A549 (cell line): ENCODE measurements at regions not wholly inside any gene's neighbourhood (a gene's known extent, or its start where the extent isn't known, plus 50 kb on each side); places are given as distances from the start of the nearest gene placed in this dataset.

Experiments
- ATAC-seq, 2 experiments: fragments of 200-7000 bp in 1 of 2; fragments of >200 bp in 1 of 2; cut with Nextera tagmentation in 1 of 2; cut with Tn5 transposase in 1 of 2; 3 replicates each; pipeline versions ENCODE4 v1.8.0 to v1.9.1; 2018 to 2020; ENCODE audit warnings: mild to moderate bottlenecking in 1 of 2, moderate library complexity in 1 of 2
- CTCF ChIA-PET: fragments of 300-600 bp; sonication (Branson Sonifier 250); formaldehyde crosslinking; extraction: SDS; loops from one replicate; lab custom pipeline; 2021; ENCODE audit warnings: antibody characterized with exemption, inconsistent platforms; lab: Yijun Ruan, JAX
- POLR2A ChIA-PET: fragments of 350-600 bp; formaldehyde crosslinking; extraction: SDS; loops from one replicate; lab custom pipeline; 2021; ENCODE audit warnings: antibody characterized with exemption, inconsistent platforms; lab: Yijun Ruan, JAX
- DNase-seq, 2 experiments: peaks; one replicate each; pipeline versions ENCODE4 v3.0.0 to v3.0.0-alpha.2; 2011 to 2016; ENCODE audit warnings: low read depth in 1 of 2, low spot score in 1 of 2
- FAIRE-seq: peaks from 2 replicates; lab custom pipeline; 2011; peaks lifted over from hg19 to GRCh38; lab: Jason Lieb, UNC
- H3K27ac ChIP-seq, 2 experiments: fragments of >200 bp; sonication (Bioruptor Twin); formaldehyde crosslinking; 3 replicates each; pipeline ENCODE4 v1.5.1; 2016 to 2017
- H3K4me1 ChIP-seq: fragments of >200 bp; sonication (Bioruptor Twin); formaldehyde crosslinking; 3 replicates; pipeline ENCODE4 v1.6.1; 2016
- H3K4me2 ChIP-seq: fragments of >200 bp; sonication (Bioruptor Twin); formaldehyde crosslinking; 3 replicates; pipeline ENCODE4 v1.6.1; 2016
- H3K4me3 ChIP-seq: fragments of >200 bp; sonication (Bioruptor Twin); formaldehyde crosslinking; 3 replicates; pipeline ENCODE4 v1.5.1; 2016
- H3K9me3 ChIP-seq: fragments of >200 bp; sonication (Bioruptor Twin); formaldehyde crosslinking; 3 replicates; pipeline ENCODE4 v1.6.1; 2016
- CBX2 ChIP-seq: fragments of 200-600 bp; sonication (generic); IDR thresholded peaks from 2 replicates; pipeline ENCODE4 v1.6.1; 2016; ENCODE audit warnings: low read depth, mild to moderate bottlenecking, borderline replicate concordance
- E2F6 ChIP-seq: IDR thresholded peaks from 2 replicates; pipeline ENCODE4 v1.6.1; 2012; ENCODE audit warnings: low read depth, borderline replicate concordance
- EP300 ChIP-seq, 2 experiments: fragments of >200 bp; sonication (Bioruptor Twin); formaldehyde crosslinking; IDR thresholded peaks; 2 replicates in 1 of 2; 3 replicates in 1 of 2; pipeline ENCODE4 v1.6.1; 2016 to 2017
- FOXS1 ChIP-seq: fragments of 250-450 bp; sonication (Bioruptor Pico); IDR thresholded peaks from 2 replicates; pipeline ENCODE4 v1.5.0; 2020; ENCODE audit warnings: mild to moderate bottlenecking, moderate library complexity
- GATA3 ChIP-seq: IDR thresholded peaks from 2 replicates; pipeline ENCODE4 v1.6.1; 2012; ENCODE audit warnings: borderline replicate concordance
- HDAC2 ChIP-seq: fragments of 200-600 bp; sonication (generic); IDR thresholded peaks from 2 replicates; pipeline ENCODE4 v1.6.1; 2016
- HEYL ChIP-seq: fragments of 250-450 bp; sonication (Bioruptor Pico); IDR thresholded peaks from 2 replicates; pipeline ENCODE4 v1.8.0; 2021; ENCODE audit warnings: mild to moderate bottlenecking, moderate library complexity
- HOXB13 ChIP-seq: fragments of 250-450 bp; sonication (Bioruptor Pico); IDR thresholded peaks from 2 replicates; pipeline ENCODE4 v1.5.0; 2020; ENCODE audit warnings: low read depth, mild to moderate bottlenecking, moderate library complexity
- HOXB5 ChIP-seq: fragments of 250-450 bp; sonication (Bioruptor Pico); IDR thresholded peaks from 2 replicates; pipeline ENCODE4 v1.5.0; 2020; ENCODE audit warnings: mild to moderate bottlenecking, moderate library complexity
- JUNB ChIP-seq: fragments of >200 bp; sonication (Bioruptor Twin); formaldehyde crosslinking; IDR thresholded peaks from 2 replicates; pipeline ENCODE4 v1.6.1; 2016
- KDM5A ChIP-seq: fragments of 200-600 bp; sonication (generic); IDR thresholded peaks from 2 replicates; pipeline ENCODE4 v1.6.1; 2016; ENCODE audit warnings: antibody characterized with exemption, mild to moderate bottlenecking
- MAFK ChIP-seq: fragments of 450-650 bp; IDR thresholded peaks from 2 replicates; pipeline ENCODE4 v1.6.1; 2014; ENCODE audit not compliant: partially characterized antibody
- MAX ChIP-seq: IDR thresholded peaks from 2 replicates; pipeline ENCODE4 v1.6.1; 2012
- MAZ ChIP-seq: fragments of 150-350 bp; IDR thresholded peaks from 2 replicates; pipeline ENCODE4 v1.6.1; 2014; ENCODE audit warnings: antibody characterized with exemption, low read depth, low read length, borderline replicate concordance
- NFE2L2 ChIP-seq: fragments of 150-350 bp; conservative IDR thresholded peaks from 2 replicates; pipeline ENCODE4 v1.6.1; 2014; ENCODE audit warnings: low read length
- NPAS2 ChIP-seq: fragments of 250-450 bp; sonication (Bioruptor Pico); IDR thresholded peaks from 2 replicates; pipeline ENCODE4 v1.8.0; 2022; ENCODE audit warnings: mild to moderate bottlenecking, moderate library complexity, borderline replicate concordance
- PBX3 ChIP-seq: IDR thresholded peaks from 2 replicates; pipeline ENCODE4 v1.6.1; 2012
- PHF8 ChIP-seq: fragments of 200-600 bp; sonication (generic); IDR thresholded peaks from 2 replicates; pipeline ENCODE4 v1.6.1; 2016; ENCODE audit warnings: low read depth, mild to moderate bottlenecking, antibody characterized with exemption, moderate library complexity, borderline replicate concordance
- POLR2A ChIP-seq: IDR thresholded peaks from 2 replicates; pipeline ENCODE4 v1.6.1; 2012; ENCODE audit warnings: mild to moderate bottlenecking, low read length
- RARB ChIP-seq: fragments of 250-450 bp; sonication (Bioruptor Pico); IDR thresholded peaks from 2 replicates; pipeline ENCODE4 v1.8.0; 2021; ENCODE audit warnings: mild to moderate bottlenecking, moderate library complexity
- REST ChIP-seq: fragments of 200-600 bp; sonication (generic); IDR thresholded peaks from 2 replicates; pipeline ENCODE4 v1.6.1; 2016; ENCODE audit warnings: antibody characterized with exemption, mild to moderate bottlenecking, moderate library complexity
- RNF2 ChIP-seq: fragments of 200-600 bp; sonication (generic); IDR thresholded peaks from 2 replicates; pipeline ENCODE4 v1.6.1; 2016; ENCODE audit warnings: low read depth, mild to moderate bottlenecking, antibody characterized with exemption, moderate library complexity, borderline replicate concordance
- SMC3 ChIP-seq: fragments of >200 bp; sonication (Bioruptor Twin); formaldehyde crosslinking; IDR thresholded peaks from 3 replicates; pipeline ENCODE4 v1.6.1; 2018; ENCODE audit warnings: inconsistent platforms
- TP53 ChIP-seq: fragments of 250-450 bp; sonication (Bioruptor Pico); IDR thresholded peaks from 2 replicates; pipeline ENCODE4 v1.5.0; 2021; ENCODE audit warnings: mild to moderate bottlenecking, moderate library complexity
- ZC3H11A ChIP-seq: fragments of 450-650 bp; IDR thresholded peaks from 2 replicates; pipeline ENCODE4 v1.6.1; 2014; ENCODE audit warnings: antibody characterized with exemption, mild to moderate bottlenecking
- ZFP36 ChIP-seq: fragments of 450-650 bp; IDR thresholded peaks from 2 replicates; pipeline ENCODE4 v1.6.1; 2014; ENCODE audit warnings: borderline replicate concordance; ENCODE audit not compliant: partially characterized antibody
- ZNF302 ChIP-seq: fragments of 250-450 bp; sonication (Bioruptor Pico); IDR thresholded peaks from 2 replicates; pipeline ENCODE4 v1.9.0; 2021; ENCODE audit warnings: inconsistent platforms, mild to moderate bottlenecking, moderate library complexity
- WGBS: methylation state at CpG from one replicate; pipeline ENCODE4 v1.1.6; 2017; ENCODE audit errors: missing lambda C conversion rate; 5-methylcytosine and 5-hydroxymethylcytosine counted together
- TF ChIP-seq, protein P1 (sequence below): fragments of >200 bp; sonication (Bioruptor Twin); formaldehyde crosslinking; IDR thresholded peaks from 3 replicates; pipeline ENCODE4 v1.6.1; 2016
- TF ChIP-seq, protein P2 (sequence below): fragments of 250-450 bp; sonication (Bioruptor Pico); IDR thresholded peaks from 2 replicates; pipeline ENCODE4 v1.5.0; 2021; ENCODE audit warnings: mild to moderate bottlenecking, moderate library complexity, borderline replicate concordance

DNA sequence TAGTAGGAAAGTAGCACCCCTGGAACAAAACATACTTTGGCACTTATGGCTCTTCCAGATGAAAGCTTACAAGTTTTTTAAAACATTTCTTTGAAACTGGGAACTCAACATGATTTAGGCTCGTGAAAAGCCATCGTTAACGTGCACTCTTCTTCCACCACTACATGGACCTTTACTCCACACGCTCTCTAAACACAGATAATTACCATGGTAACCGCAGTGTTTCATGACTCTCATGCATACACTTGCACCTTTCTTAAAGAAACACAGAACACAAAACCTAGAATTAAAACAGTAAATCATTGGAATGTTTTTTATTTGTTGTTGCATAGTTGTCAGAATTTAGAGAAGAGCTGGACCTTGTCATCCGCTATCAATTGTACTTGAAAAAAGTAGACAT is 154.3 kb downstream of the FGF9 start:
- ChIA-PET POLR2A (no interaction called here), CTCF (no interaction called here)
- H3K4me2 ChIP-seq, result no peak overlapping the region
- 33% methylated on average over 6 of the region's 6 CpGs for WGBS
- H3K4me1 ChIP-seq, result no peaks in the 10 kb centered on the region
- no peak overlapping the region for H3K27ac ChIP-seq
- H3K4me3 ChIP-seq, result no peak overlapping the region
- DNase-seq (no peak), FAIRE-seq (no peak), ATAC-seq (no peak)
- H3K9me3 ChIP-seq, result no peaks in the 10 kb centered on the region
- TF ChIP-seq NFE2L2 (no peak), RARB (no peak), HEYL (CRISPR knock-in tag) (no peak), E2F6 (no peak), NPAS2 (CRISPR knock-in tag) (no peak), ZFP36 (no peak), HOXB5 (CRISPR knock-in tag) (no peak), MAZ (no peak), KDM5A (no peak), FOXS1 (CRISPR knock-in tag) (no peak), SMC3 (no peak), GATA3 (no peak), RNF2 (no peak), MAX (no peak)
- TF ChIP-seq, protein P1, sequence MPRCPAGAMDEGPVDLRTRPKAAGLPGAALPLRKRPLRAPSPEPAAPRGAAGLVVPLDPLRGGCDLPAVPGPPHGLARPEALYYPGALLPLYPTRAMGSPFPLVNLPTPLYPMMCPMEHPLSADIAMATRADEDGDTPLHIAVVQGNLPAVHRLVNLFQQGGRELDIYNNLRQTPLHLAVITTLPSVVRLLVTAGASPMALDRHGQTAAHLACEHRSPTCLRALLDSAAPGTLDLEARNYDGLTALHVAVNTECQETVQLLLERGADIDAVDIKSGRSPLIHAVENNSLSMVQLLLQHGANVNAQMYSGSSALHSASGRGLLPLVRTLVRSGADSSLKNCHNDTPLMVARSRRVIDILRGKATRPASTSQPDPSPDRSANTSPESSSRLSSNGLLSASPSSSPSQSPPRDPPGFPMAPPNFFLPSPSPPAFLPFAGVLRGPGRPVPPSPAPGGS, result no peak
- TF ChIP-seq, protein P2, sequence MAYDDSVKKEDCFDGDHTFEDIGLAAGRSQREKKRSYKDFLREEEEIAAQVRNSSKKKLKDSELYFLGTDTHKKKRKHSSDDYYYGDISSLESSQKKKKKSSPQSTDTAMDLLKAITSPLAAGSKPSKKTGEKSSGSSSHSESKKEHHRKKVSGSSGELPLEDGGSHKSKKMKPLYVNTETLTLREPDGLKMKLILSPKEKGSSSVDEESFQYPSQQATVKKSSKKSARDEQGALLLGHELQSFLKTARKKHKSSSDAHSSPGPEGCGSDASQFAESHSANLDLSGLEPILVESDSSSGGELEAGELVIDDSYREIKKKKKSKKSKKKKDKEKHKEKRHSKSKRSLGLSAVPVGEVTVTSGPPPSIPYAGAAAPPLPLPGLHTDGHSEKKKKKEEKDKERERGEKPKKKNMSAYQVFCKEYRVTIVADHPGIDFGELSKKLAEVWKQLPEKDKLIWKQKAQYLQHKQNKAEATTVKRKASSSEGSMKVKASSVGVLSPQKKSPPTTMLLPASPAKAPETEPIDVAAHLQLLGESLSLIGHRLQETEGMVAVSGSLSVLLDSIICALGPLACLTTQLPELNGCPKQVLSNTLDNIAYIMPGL (CRISPR knock-in tag), result no peak

GRCh38 chr13:21825801-21826200 is 154.9 kb downstream of the FGF9 start:
- H3K4me3 ChIP-seq, result no peak overlapping the region
- DNase-seq (no peak), FAIRE-seq (no peak), ATAC-seq (no peak)
- no peaks in the 10 kb centered on the region for H3K9me3 ChIP-seq
- WGBS, result 5% methylated on average over 2 of the region's 2 CpGs
- POLR2A ChIA-PET, result no interaction called here
- TF ChIP-seq, protein P1, result no peak
- TF ChIP-seq PHF8, result no peak
- no peak for TF ChIP-seq REST
- no peak for TF ChIP-seq EP300 (IDR thresholded peaks at IDR 0.05)
- TF ChIP-seq KDM5A, result no peak
- TF ChIP-seq TP53 (CRISPR knock-in tag), result no peak
- no peak for TF ChIP-seq CBX2
- TF ChIP-seq ZC3H11A, result no peak
- TF ChIP-seq JUNB, result no peak
- TF ChIP-seq FOXS1 (CRISPR knock-in tag), result no peak
- TF ChIP-seq HOXB13 (CRISPR knock-in tag), result no peak
- no peak for TF ChIP-seq ZNF302 (CRISPR knock-in tag)
- no peak for TF ChIP-seq MAFK
- no peak for TF ChIP-seq HDAC2
- no peak for TF ChIP-seq NPAS2 (CRISPR knock-in tag)
- no peak for TF ChIP-seq PBX3
- no peak for TF ChIP-seq POLR2A
- TF ChIP-seq MAX, result no peak
- no peak overlapping the region for H3K4me2 ChIP-seq
- CTCF ChIA-PET, result no interaction called here
- H3K27ac ChIP-seq, result no peak overlapping the region
- no peaks in the 10 kb centered on the region for H3K4me1 ChIP-seq
